ENCODE measurements at regions not wholly inside any gene's neighbourhood (a gene's known extent, or its start where the extent isn't known, plus 50 kb on each side); places are given as distances from the start of the nearest gene placed in this dataset.

DNA sequence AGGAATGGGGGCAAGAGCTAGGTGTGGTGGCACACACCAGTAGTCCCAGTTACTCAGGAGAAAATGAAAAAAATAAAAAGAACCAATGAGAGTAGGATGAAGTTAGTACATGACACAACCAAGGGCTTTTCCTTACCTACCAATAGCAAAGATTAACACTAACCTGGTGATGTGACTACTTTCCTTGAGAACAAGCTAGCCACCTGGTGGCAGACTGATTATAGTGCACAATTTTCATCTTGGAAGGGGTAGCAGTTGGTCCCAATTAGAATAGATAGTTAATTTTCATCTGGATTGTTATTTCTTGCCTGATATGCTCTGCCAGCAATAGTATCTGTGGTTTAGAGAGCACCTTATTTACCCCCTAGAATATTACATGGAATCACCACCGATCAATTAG, 1216.8 kb upstream of the PABPC4L start:
- no peak for TF ChIP-seq KDM1A (IDR thresholded peaks at IDR 0.05; ENCODE audit: low read depth)
- TF ChIP-seq, protein P1, sequence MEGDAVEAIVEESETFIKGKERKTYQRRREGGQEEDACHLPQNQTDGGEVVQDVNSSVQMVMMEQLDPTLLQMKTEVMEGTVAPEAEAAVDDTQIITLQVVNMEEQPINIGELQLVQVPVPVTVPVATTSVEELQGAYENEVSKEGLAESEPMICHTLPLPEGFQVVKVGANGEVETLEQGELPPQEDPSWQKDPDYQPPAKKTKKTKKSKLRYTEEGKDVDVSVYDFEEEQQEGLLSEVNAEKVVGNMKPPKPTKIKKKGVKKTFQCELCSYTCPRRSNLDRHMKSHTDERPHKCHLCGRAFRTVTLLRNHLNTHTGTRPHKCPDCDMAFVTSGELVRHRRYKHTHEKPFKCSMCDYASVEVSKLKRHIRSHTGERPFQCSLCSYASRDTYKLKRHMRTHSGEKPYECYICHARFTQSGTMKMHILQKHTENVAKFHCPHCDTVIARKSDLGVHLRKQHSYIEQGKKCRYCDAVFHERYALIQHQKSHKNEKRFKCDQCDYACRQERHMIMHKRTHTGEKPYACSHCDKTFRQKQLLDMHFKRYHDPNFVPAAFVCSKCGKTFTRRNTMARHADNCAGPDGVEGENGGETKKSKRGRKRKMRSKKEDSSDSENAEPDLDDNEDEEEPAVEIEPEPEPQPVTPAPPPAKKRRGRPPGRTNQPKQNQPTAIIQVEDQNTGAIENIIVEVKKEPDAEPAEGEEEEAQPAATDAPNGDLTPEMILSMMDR (IDR thresholded peaks at IDR 0.05), result peak; percentile 15; the same call in 1 of the 3 replicates
- TF ChIP-seq POLR2A (IDR thresholded peaks at IDR 0.05; ENCODE audit: low read length), result no peak
- no peak for TF ChIP-seq JUNB (IDR thresholded peaks at IDR 0.05)

All from A549 (cell line).